ENCODE measurements at regions not wholly inside any gene's neighbourhood (a gene's known extent, or its start where the extent isn't known, plus 50 kb on each side); places are given as distances from the start of the nearest gene placed in this dataset.

DNA sequence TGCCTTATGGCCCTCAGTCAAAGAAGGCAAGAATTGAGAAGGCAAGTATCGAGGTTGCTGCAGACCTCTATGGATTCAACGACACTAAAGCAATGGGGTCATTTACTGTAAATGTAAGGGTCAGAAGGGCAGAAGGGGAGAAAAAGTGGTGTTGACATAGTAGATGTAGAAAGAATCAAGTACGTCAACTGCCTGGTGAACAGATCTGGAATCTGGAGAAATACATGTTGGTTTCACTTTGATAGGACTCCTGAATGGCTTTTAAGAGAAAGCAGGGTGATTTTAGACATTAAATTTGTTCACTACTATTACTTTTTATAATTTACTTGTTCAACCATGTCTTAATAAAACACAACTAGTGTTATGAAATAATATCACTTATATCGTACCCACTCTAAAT lies 81.3 kb upstream of the FSTL5 start:
- FAIRE-seq: no peak
- DNase-seq (ENCODE audit: insufficient read length, low spot score): no peak

DNA sequence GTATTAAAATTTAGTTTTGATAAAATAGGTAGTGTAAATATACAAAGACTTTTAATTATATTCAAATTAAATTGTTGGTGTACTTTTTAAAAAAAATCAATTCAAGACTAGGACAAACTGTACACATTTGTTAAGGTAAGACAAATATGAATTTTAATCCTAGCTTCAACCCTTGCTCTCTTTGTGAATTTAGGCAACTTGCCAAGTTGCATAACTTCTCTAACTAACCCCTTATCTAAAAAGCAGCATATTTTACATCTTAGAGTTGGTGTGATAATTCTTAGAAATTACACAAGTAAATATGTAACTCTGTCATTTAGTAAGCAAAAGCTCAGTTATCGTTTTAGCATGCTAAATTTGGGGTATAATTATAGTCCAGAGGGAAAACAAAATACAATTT lies 78.1 kb upstream of the FSTL5 start:
- no peak for DNase-seq (ENCODE audit: insufficient read length, low spot score)
- no peak for FAIRE-seq

DNA sequence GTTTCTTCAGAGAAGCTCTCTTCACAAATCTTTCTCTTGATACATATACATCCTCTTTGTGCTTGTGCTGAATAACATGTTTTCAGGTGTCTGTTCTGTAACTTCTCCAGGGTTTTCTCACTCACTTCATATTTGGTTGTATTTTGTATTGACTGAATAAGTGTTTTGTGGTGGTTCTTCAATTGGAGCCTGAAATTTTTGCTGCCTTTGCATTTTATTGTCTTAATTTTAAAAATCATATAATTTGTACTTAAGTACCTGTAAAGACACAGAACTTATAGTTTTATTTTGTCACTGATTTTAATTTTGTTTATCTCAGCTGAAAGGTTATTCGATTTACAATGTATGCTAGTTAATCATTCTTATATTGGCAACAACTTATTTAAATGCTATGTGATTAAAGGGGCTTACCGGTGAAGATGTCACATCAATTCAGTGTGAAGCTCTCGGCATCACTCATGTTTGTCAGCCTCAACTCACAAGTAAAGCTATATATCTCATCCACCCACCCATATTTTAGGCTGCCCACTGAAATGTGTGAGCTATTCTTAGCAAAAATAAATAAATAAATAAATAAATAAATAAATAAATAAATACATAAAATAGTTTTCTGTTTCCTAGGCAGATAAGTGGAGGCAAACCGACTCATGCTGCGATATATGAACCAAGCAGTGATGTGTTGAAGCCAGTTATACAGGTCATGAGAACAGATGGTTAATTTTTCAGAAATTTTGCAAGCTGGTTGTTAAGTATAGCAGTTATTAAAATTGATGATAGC lies 76.4 kb upstream of the FSTL5 start:
- FAIRE-seq: no peak
- no peak for DNase-seq (ENCODE audit: insufficient read length, low spot score)

DNA sequence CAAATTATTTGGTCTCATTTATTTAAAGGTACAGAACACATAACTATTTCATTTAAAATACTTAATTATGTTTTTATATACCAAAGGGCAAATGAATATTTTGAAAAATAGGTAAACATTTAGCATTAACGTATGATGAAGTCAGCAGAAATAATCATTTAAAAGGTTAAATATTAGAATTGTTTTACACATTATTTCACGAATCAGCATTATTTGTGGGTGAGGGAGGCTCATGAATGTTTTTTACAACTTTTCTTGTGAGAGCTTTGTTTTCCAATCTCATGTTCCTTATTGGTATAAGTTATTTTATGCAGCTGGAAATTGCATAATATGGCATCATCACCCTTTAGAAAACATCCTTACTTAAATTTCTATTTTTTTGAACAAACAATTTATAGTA lies 73.9 kb upstream of the FSTL5 start:
- DNase-seq (ENCODE audit: insufficient read length, low spot score) (no peak), FAIRE-seq (no peak)

DNA sequence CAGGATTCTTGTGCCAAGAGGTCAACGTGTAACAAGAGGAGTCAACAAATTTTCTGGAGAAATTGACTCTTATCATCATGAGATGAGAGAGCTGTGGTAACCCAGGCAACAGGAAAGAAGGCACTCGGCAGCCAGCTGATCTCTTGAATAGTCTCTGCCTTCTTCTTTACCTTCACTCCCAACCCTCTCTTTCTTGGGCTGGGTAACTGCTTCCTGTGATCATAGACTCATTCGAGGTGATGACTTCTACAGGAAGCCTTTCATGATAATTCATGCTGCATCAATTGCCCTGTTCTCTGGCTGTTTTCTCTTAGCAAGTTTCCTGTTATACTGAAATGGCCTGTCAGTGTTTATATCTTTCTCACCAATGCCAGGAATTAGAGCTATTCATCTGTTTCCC lies 70.8 kb upstream of the FSTL5 start:
- no peak for FAIRE-seq

DNA sequence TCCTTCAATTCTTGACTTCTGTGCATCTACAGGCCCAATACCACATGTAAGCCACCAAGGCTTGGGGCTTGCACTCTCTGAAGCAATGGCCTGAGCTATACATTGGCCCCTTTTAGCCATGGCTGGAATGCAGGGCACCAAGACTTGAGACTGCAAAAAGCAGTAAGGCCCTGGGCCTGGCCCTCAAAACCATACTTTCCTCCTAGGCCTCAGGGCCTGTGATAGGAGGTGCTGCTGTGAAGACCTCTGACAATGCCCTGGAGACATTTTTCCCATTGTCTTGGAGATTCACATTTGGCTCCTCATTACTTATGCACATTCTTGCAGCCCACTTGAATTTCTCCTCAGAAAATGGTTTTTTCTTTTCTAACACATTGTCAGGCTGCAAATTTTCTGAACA lies 68.5 kb upstream of the FSTL5 start:
- FAIRE-seq (no peak), DNase-seq (ENCODE audit: insufficient read length, low spot score) (no peak)

More for the DNA sequence above, 70.8 kb upstream of the FSTL5 start:
- DNase-seq (ENCODE audit: insufficient read length, low spot score): no peak

DNA sequence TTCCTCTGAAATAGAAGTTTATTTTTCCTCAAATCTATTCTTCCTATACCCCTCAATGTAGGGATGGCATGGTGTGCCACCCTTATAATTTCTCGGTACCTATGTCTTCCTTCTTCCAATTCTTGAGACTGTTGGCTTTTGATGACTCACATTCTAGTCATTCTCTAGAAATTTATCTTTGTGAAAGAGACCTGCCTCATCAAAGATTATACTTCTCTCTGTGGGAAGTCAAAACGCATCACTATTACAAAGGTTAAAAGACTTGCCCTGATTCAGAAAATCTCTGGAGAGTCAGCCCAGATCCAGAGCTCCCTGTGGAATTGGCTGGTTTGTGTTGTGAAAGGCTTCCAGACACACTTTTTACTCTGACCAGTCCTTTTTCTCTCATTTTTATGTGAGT lies 65.9 kb upstream of the FSTL5 start:
- FAIRE-seq (no peak), DNase-seq (ENCODE audit: insufficient read length, low spot score) (no peak)

DNA sequence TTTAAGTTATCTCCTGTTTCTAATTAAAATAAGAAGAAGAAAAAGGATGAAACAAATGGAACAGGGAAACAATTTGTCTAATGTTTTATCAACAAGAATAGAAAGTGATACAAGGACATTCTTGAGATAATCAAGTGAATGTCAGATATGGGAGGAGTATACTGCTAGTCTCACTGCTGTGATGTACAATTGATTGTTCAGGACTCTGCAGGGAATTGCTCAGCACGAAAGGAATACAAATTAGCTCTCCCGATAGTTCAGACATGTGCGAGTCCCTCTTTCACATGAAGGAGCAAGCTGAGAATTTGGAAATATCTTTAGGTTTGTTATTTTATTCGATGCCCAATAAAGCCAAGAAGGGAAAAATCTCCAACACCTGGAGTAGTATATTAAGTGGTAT lies 57.3 kb upstream of the FSTL5 start:
- no peak for FAIRE-seq
- DNase-seq (ENCODE audit: insufficient read length, low spot score): no peak

Measured in HTR-8/SVneo (cell line).